ENCODE measurements at regions not wholly inside any gene's neighbourhood (a gene's known extent, or its start where the extent isn't known, plus 50 kb on each side); places are given as distances from the start of the nearest gene placed in this dataset.

DNA sequence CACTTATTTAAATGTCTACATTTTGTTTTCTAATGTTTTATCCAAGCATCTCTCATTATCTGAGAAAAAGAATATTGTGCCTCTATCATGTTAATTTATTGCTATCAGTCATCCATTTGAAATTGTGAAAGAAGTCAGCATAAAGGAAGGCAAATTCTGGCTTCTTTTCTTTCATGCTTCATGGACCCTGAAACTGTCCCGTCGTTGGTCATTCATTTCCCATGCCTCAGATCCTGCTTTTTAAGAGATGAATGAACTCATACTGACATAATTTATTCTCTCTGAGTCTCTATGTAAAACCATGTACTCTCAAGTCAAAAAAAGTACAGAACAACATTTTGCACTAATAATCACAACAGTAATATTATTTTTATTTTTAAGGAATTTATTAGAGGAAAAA is 2512.0 kb downstream of the PCDH9 start:
- TF ChIP-seq EP300 (IDR thresholded peaks at IDR 0.05) (no peak), POLR2AphosphoS5 (IDR thresholded peaks at IDR 0.05) (no peak), POLR2A (IDR thresholded peaks at IDR 0.05) (no peak)
- TF ChIP-seq, protein P1, sequence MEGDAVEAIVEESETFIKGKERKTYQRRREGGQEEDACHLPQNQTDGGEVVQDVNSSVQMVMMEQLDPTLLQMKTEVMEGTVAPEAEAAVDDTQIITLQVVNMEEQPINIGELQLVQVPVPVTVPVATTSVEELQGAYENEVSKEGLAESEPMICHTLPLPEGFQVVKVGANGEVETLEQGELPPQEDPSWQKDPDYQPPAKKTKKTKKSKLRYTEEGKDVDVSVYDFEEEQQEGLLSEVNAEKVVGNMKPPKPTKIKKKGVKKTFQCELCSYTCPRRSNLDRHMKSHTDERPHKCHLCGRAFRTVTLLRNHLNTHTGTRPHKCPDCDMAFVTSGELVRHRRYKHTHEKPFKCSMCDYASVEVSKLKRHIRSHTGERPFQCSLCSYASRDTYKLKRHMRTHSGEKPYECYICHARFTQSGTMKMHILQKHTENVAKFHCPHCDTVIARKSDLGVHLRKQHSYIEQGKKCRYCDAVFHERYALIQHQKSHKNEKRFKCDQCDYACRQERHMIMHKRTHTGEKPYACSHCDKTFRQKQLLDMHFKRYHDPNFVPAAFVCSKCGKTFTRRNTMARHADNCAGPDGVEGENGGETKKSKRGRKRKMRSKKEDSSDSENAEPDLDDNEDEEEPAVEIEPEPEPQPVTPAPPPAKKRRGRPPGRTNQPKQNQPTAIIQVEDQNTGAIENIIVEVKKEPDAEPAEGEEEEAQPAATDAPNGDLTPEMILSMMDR (IDR thresholded peaks at IDR 0.05), result no peak

Measured in suprapubic skin (tissue), 4 donors.